Calu3 (cell line): ENCODE measurements at regions not wholly inside any gene's neighbourhood (a gene's known extent, or its start where the extent isn't known, plus 50 kb on each side); places are given as distances from the start of the nearest gene placed in this dataset.

Experiments
- BruUV-seq: library from RNA; stranded (reverse); fragments of 400-500 nt; replicated peaks from 2 replicates; lab custom pipeline; 2021; lab: Mats Ljungman, UMichigan
- CTCF ChIA-PET: fragments of 300-600 bp; sonication (Branson Sonifier 250); formaldehyde crosslinking; loops from one replicate; lab custom pipeline; 2022; ENCODE audit warnings: antibody characterized with exemption; lab: Charles Lee
- DNase-seq: peaks from one replicate; pipeline ENCODE4 v3.0.0; 2022
- H3K27ac Mint-ChIP-seq: one replicate; pipeline ENCODE4 v1.8.0; 2022; ENCODE audit warnings: mixed read lengths; ENCODE audit not compliant: unreplicated experiment
- H3K27me3 Mint-ChIP-seq: one replicate; pipeline ENCODE4 v1.8.0; 2022; ENCODE audit warnings: mixed read lengths; ENCODE audit not compliant: unreplicated experiment
- H3K36me3 Mint-ChIP-seq: one replicate; pipeline ENCODE4 v1.8.0; 2022; ENCODE audit warnings: mild to moderate bottlenecking, moderate library complexity, mixed read lengths; ENCODE audit not compliant: insufficient read depth, unreplicated experiment
- H3K4me1 Mint-ChIP-seq: one replicate; pipeline ENCODE4 v1.8.0; 2022; ENCODE audit warnings: mild to moderate bottlenecking, low read depth, mixed read lengths; ENCODE audit not compliant: unreplicated experiment
- H3K4me3 Mint-ChIP-seq: one replicate; pipeline ENCODE4 v1.8.0; 2022; ENCODE audit warnings: mild to moderate bottlenecking, low read depth, moderate library complexity, mixed read lengths; ENCODE audit not compliant: unreplicated experiment
- H3K9me3 Mint-ChIP-seq: one replicate; pipeline ENCODE4 v1.8.0; 2022; ENCODE audit warnings: low read depth, mixed read lengths; ENCODE audit not compliant: unreplicated experiment
- CTCF ChIP-seq: fragments of 200-600 bp; IDR thresholded peaks from one replicate; pipeline ENCODE4 v1.8.0; 2022; ENCODE audit warnings: antibody characterized with exemption; ENCODE audit not compliant: unreplicated experiment
- intact Hi-C: fragments of 100-400 bp; cut with micrococcal nuclease; formaldehyde crosslinking; loops from one replicate; pipeline ENCODE4 v1.10.0; 2022; ENCODE audit not compliant: unreplicated experiment

GRCh38 chr2:8489751-8490150 lies 192.1 kb upstream of the ID2 start:
- TF ChIP-seq CTCF = no peak
- intact Hi-C loops = loop anchor here (10.0 kb wide), 1 partner anchor 185 kb away; no protein-coding TSS in a partner anchor
- Mint-ChIP-seq H3K4me1 (peaks cover 30% of the 10 kb centered on the region), H3K9me3 (no peaks in the 10 kb centered on the region), H3K36me3 (peaks cover 18% of the 10 kb centered on the region), H3K27ac (no peak overlapping the region), H3K4me3 (no peak overlapping the region), H3K27me3 (no peaks in the 10 kb centered on the region)
- CTCF ChIA-PET = no interaction called here
- no peak for DNase-seq
- no TSS peak for BruUV-seq

- BruUV-seq = no TSS peak
- CTCF ChIA-PET = interaction anchor here (0.6 kb wide), 1 partner anchor 1773 kb away, joined by 4 read pairs; no protein-coding TSS in a partner anchor
- Mint-ChIP-seq H3K27ac (no peak overlapping the region), H3K9me3 (no peaks in the 10 kb centered on the region), H3K4me1 (peaks cover 32% of the 10 kb centered on the region), H3K4me3 (no peak overlapping the region), H3K36me3 (peaks cover 19% of the 10 kb centered on the region), H3K27me3 (no peaks in the 10 kb centered on the region)
- intact Hi-C loops = loop anchor here (10.0 kb wide), 1 partner anchor 185 kb away; no protein-coding TSS in a partner anchor
- no peak for TF ChIP-seq CTCF
- no peak for DNase-seq
These were observed 191.6 kb upstream of the ID2 start for GRCh38 chr2:8490166-8490721.

GRCh38 chr2:8491296-8492027 lies 190.4 kb upstream of the ID2 start:
- no peak overlapping the region for H3K4me3 Mint-ChIP-seq
- no peaks in the 10 kb centered on the region for H3K9me3 Mint-ChIP-seq
- CTCF ChIA-PET = no interaction called here
- no TSS peak for BruUV-seq
- intact Hi-C loops = loop anchor here (2.0 to 10.0 kb wide), 2 partner anchors 33 to 187 kb away; no protein-coding TSS in a partner anchor
- H3K4me1 Mint-ChIP-seq = peaks cover 34% of the 10 kb centered on the region
- H3K27me3 Mint-ChIP-seq = no peaks in the 10 kb centered on the region
- DNase-seq = no peak
- H3K27ac Mint-ChIP-seq = no peak overlapping the region
- peaks cover 19% of the 10 kb centered on the region for H3K36me3 Mint-ChIP-seq
- no peak for TF ChIP-seq CTCF

GRCh38 chr2:8494151-8494550 lies 187.7 kb upstream of the ID2 start:
- intact Hi-C loops = loop anchor here (10.0 kb wide), 1 partner anchor 189 kb away; no protein-coding TSS in a partner anchor
- H3K4me1 Mint-ChIP-seq = peaks cover 42% of the 10 kb centered on the region
- BruUV-seq = no TSS peak
- peak overlapping the region; percentile 95 for H3K27ac Mint-ChIP-seq
- CTCF ChIA-PET = interaction anchor here (1.5 to 1.6 kb wide), 3 partner anchors 17 to 22 kb away, joined by 3 to 5 read pairs (median 5); no protein-coding TSS in a partner anchor
- no peak for TF ChIP-seq CTCF
- no peaks in the 10 kb centered on the region for H3K27me3 Mint-ChIP-seq
- peak overlapping the region; percentile 28 for H3K4me3 Mint-ChIP-seq
- DNase-seq = no peak
- H3K36me3 Mint-ChIP-seq = peaks cover 19% of the 10 kb centered on the region
- H3K9me3 Mint-ChIP-seq = no peaks in the 10 kb centered on the region
